ENCODE measurements at regions not wholly inside any gene's neighbourhood (a gene's known extent, or its start where the extent isn't known, plus 50 kb on each side); places are given as distances from the start of the nearest gene placed in this dataset.
"Not testable (repeated sequence)": the region's sequence is repeated elsewhere in the genome, so short reads cannot be mapped to it uniquely, and the experiment has no call there.

GRCh38 chr6:128600397-128600951, 80.1 kb upstream of the PTPRK start:
- intact Hi-C loops (cut with micrococcal nuclease) = no loop called here

DNA sequence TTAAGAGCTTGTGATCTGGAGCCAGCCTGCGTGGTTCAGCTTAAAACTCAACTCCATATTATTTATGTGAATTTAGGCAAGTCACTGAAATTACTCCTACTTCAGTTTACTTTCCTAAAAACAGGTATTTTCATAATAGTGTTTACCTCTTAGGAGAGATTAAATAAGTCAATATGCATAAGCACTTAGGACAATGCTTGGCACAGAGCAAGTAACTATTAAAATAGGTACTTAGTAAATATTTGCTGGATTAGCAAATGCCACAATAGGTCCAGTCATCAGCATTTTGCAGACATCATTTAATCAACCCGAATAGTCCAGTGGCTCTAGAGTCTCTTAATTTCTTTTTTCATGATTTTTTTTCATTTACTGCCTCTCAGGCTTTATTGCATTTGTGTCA, 78.6 kb upstream of the PTPRK start:
- intact Hi-C loops (cut with micrococcal nuclease) = no loop called here

- intact Hi-C loops (cut with micrococcal nuclease) = no loop called here
Observed at GRCh38 chr6:128598571-128598970, 78.2 kb upstream of the PTPRK start.

GRCh38 chr6:128597956-128598355, 77.6 kb upstream of the PTPRK start:
- intact Hi-C loops (cut with micrococcal nuclease) = no loop called here

DNA sequence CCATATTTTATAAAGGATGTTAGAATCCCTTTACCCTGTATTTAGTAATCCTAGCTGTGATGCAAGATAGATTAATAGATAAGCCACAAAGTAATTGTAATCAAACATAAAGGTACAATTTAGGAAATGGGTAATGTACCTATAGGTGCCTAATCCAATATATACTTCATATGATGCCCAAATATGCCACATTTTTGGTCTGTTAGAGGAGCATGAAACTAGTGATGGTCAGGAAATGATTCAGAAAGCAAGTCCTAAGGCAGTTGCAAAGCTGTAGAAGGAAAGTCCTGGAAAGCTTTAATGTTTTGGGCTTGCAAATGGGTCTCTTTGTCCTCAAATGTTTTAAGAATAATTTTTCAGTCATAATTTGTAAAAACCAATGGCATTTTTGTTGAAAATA, 76.6 kb upstream of the PTPRK start:
- intact Hi-C loops (cut with micrococcal nuclease) = no loop called here

- intact Hi-C loops (cut with micrococcal nuclease) = no loop called here
Observed at GRCh38 chr6:128595544-128595943, 75.1 kb upstream of the PTPRK start.

DNA sequence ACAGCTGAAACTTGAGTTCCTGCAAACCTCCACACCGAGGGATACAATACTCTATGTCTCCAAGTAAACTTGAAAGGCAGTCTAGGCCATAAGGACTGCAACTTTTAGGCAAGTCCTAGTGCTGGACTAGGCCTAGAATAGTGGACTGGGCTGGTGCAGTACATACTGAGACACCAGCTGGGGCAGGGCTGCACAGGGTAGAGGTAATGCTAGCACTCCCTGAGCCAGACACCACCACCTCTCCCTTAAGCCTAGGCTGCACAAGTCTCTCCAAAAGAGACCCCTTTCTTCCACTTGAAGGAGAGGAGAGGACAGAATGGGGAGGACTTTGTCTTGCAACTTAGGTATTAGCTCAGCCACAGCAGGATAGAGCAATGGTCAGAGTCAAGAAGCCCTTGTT, 65.7 kb upstream of the PTPRK start:
- intact Hi-C loops (cut with micrococcal nuclease) = no loop called here

- intact Hi-C loops (cut with micrococcal nuclease) = no loop called here
Observed at GRCh38 chr6:128580224-128581110, 60.1 kb upstream of the PTPRK start.

- intact Hi-C loops (cut with micrococcal nuclease) = not testable (repeated sequence)
Observed at GRCh38 chr6:128575254-128575653, 54.9 kb upstream of the PTPRK start.

- intact Hi-C loops (cut with micrococcal nuclease) = no loop called here
Observed at GRCh38 chr6:128574402-128574801, 54.0 kb upstream of the PTPRK start.

GRCh38 chr6:128573036-128573435, 52.6 kb upstream of the PTPRK start:
- intact Hi-C loops (cut with micrococcal nuclease) = no loop called here

DNA sequence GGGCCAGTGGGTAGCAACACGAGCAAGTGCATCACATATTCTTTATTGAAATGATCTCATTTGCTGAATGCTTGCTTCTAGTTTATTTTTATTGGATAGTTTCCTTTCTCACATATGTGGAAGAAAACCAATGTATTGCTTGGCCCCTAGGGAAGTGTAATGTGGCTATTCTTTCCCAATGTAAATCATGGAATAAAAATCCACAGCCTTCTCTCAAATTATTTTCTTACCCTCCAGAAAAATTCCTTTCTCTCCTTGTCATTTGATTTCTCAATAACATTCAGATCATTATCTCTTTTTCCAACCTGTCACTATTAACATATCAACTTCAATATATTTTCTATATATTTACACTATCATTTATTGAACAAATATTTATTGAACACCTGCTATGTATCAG, 51.9 kb upstream of the PTPRK start:
- intact Hi-C loops (cut with micrococcal nuclease) = no loop called here

- intact Hi-C loops (cut with micrococcal nuclease) = no loop called here
Observed at GRCh38 chr6:128570680-128571063, 50.3 kb upstream of the PTPRK start.

- intact Hi-C loops (cut with micrococcal nuclease) = no loop called here
Observed at GRCh38 chr6:128569732-128570679, 49.6 kb upstream of the PTPRK start.
